ENCODE measurements at regions not wholly inside any gene's neighbourhood (a gene's known extent, or its start where the extent isn't known, plus 50 kb on each side); places are given as distances from the start of the nearest gene placed in this dataset.

DNA sequence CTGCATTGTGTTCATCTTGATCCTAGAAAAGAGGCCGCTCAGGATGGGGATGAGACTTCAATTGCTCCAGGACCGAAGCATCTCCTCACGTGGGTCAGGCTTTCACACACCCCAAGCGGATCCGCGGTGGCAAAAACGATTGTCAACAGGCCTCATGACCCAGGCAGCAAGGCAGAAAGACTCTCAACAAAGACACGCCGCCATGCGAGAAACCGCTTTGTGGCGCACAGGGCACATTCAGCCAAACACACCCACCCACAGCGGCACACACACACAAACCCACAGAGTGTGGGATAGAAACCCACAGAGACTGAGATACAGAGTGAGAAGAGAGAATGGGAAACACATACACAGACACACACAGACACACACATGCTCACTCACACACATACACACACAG lies 483.4 kb downstream of the SPATA31A7 start:
- TF ChIP-seq POLR2A (IDR thresholded peaks at IDR 0.05), result no peak
- TF ChIP-seq, protein P1, sequence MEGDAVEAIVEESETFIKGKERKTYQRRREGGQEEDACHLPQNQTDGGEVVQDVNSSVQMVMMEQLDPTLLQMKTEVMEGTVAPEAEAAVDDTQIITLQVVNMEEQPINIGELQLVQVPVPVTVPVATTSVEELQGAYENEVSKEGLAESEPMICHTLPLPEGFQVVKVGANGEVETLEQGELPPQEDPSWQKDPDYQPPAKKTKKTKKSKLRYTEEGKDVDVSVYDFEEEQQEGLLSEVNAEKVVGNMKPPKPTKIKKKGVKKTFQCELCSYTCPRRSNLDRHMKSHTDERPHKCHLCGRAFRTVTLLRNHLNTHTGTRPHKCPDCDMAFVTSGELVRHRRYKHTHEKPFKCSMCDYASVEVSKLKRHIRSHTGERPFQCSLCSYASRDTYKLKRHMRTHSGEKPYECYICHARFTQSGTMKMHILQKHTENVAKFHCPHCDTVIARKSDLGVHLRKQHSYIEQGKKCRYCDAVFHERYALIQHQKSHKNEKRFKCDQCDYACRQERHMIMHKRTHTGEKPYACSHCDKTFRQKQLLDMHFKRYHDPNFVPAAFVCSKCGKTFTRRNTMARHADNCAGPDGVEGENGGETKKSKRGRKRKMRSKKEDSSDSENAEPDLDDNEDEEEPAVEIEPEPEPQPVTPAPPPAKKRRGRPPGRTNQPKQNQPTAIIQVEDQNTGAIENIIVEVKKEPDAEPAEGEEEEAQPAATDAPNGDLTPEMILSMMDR (IDR thresholded peaks at IDR 0.05), result no peak
